HuH-7.5 (cell line): ENCODE measurements at regions not wholly inside any gene's neighbourhood (a gene's known extent, or its start where the extent isn't known, plus 50 kb on each side); places are given as distances from the start of the nearest gene placed in this dataset.
"Not testable (repeated sequence)": the region's sequence is repeated elsewhere in the genome, so short reads cannot be mapped to it uniquely, and the experiment has no call there.

ENCODE experiments used
- DNase-seq: peaks from one replicate; pipeline ENCODE4 v3.0.0; 2011; ENCODE audit warnings: low spot score

DNA sequence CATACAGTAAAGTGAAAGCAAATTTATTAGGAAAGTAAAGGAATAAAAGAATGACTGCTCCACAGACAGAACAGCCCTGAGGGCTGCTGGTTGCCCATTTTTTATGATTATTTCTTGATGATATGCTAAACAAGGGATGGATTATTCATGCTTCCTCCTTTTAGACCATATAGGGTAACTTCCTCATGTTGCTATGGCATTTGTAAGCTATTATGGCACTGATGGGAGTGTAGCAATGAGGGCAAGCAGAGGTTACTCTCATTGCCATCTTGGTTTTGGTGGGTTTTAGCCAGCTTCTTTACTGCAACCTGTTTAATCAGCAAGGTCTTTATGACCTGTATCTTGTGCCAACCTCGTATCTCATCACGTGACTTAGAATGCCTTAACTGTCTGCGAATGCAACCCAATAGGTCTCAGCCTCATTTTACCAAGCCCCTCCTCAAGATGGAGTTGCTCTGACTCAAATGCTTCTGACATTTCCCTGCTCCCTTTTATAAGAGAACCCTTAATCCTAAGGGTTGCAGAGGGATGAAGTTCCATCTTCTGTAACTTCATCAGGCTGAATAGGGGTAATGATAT lies 280.1 kb upstream of the RGS17 start:
- no peak for DNase-seq

DNA sequence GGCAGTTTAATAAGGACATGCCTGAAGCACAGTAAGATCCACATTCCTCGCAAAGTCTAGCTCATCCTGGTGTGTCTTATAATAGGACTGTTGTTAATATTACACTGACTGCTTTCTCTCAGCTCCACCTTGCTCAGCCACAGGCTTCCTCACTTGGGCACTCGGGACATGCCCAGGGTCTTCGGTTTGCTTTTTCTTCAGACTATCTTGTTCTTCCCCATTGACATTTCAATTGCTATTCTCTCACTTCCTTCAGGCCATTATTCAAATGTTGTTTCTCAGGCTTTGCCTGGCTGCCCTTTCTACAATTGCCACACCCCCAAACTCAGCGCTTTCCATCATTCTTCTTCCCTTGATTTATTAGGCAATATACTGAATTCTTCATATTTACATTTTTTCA lies 274.8 kb upstream of the RGS17 start:
- no peak for DNase-seq

DNA sequence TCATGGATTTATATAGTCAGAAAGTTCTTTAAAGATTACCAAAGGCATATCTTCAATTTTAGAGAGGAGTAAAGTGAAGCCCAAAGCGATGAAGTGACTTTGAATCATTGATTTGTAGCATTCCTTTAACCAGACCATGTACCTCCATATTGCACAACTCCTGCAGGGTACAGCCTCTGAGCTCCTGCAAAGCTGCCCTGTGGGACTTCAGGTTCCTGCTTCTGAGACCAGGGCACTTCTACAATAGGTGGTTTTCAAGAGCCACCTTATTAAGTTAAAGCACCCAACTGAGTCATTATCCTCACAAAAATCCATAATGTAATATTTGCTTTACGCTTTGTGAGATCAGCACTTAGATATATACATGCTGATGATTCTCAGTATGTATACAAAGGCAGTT lies 270.7 kb upstream of the RGS17 start:
- DNase-seq: no peak

DNA sequence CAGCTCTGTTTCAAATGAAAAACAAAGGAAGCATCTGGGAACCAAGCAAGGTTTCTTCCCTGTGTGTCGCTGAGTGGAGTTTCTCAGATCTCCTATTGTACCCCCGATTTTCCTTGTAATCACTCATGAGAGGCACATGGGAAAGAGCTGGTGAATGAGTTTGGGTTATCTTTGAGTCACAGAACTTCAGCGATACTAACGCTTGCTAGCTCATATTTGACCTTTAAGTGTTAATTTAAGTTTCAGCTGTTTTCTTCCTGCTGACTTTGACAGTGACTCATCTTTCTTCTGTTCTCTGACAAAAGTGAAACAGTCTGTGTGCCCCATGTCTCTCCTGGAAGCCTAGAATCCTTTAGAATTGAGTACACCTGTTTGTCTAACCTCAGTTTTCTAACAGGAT lies 261.1 kb upstream of the RGS17 start:
- no peak for DNase-seq

DNA sequence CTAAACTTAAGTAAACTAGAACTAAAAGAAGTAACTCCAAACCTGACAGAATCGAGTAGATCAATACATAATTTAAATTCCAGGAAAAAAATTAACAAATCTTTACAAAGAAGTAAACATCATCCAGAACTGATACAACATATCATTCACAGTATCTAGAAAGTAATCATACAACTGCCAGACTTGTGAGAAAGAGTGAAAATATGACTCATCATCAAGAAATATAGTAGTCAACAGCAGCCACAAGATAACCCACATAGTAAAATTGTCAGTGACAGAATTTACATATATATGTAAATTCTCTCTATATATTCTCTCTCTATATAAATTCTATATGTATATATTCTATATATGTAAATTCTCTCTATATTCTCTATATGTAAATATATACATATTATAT lies 242.8 kb upstream of the RGS17 start:
- DNase-seq: no peak

DNA sequence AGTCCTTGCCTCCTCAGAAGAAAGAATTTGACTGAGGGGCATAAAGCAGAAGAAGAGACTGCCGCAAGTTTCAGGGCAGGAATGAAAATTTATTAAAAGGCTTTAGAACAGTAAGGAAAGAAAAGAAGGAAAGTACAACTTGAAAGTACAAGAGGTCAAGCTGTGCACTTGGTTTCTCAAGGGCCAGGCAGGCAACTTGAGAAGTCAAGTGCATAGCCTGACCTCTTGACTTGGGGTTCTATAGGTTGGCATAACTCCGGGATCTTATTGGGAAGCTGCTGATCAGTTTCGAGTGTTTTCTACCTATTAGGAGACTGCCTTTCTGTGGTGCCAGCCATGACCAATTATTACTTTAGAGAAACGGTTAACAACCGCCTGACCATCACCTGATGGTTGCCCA lies 237.0 kb upstream of the RGS17 start:
- no peak for DNase-seq

DNA sequence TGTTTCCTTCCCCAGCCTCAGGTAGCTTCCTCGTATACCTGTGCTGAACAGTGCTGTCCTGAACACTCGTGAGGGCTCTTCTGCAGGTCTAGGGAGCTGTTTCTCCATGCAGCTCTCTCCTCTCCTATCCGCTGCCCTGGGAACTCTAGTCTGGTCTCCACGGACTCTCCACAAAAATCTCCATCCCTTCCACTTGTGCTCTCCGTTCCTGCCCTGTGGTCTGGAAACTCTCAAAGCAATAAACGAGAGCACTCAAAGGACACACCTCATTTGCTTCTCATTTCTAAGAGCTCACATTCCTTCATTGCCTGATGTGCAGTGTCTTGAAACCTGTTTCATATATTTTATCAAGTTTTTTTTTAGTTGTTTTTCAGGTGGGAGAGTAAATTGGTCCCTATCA lies 235.9 kb upstream of the RGS17 start:
- DNase-seq: no peak

DNA sequence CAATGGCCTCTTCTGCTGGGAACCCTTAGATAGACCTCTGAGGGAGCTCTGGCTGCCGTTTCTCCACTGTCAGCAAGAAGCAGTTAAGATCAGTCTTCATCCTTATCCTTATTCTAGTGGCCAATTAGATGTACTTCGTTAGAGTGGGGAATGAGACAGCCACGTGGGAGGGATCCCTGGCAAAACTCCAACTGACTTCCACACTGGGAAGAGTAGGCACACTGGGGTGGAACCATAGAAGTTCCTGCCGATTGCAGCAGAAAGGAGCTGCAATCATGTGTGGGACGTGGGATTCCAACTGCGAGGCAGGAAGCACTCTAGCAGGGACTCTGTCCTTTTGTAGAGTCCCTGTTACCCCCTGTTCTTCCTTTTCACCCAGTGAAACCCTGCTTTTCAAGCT lies 226.3 kb upstream of the RGS17 start:
- no peak for DNase-seq

DNA sequence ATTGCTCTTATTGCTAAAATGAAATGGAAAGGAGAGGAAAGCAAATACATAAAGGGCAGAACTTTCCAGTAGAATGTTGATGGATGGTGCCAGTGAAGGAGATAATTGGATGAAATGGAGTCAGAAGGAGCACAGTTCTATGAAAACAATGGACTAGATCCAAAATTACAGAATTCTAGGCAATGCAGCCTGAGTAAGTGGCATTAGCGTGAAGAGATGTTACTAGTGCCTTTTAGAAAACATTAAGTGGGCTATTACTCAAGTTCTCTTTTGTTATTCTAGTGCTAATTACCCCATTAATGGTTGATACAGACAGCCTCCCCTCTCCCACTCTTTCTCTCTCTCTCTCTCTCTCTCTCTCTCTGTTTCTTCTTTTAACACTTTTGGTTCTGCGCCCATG lies 209.5 kb upstream of the RGS17 start:
- no peak for DNase-seq

DNA sequence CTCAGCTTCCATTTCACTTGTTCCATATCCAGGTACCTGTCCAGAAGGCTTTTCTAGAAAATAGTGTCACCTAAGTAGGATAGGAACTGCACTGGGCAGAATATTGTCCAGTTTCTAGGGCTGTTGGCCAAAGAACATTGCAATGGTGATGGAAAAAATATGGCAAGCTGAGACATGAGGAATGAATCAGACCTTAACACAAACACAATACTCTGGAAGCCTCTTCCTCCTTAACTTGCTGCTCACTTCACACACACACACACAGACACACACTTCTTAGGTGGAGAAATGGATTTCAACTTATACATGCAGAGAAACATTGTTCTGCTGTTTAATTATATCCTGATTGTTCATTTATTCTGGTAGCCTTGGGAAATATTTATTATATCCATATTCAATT lies 203.0 kb upstream of the RGS17 start:
- no peak for DNase-seq

DNA sequence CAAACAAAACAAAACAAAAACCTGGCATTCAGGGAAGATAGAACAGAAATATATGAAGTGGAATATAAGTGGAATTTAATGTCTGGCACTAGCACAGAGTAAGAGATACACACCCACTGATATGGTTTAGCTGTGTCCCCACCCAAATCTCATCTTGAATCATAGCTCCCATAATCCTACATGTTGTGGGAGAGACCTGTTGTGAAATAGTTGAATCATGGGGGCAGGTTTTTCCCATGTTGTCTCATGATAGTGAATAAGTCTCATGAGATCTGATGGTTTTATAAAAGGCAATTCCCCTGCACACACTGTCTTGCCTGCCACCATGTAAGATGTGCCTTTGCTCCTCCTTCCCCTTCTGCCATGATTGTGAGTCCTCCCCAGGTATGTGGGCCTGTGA lies 200.1 kb upstream of the RGS17 start:
- DNase-seq: not testable (repeated sequence)

DNA sequence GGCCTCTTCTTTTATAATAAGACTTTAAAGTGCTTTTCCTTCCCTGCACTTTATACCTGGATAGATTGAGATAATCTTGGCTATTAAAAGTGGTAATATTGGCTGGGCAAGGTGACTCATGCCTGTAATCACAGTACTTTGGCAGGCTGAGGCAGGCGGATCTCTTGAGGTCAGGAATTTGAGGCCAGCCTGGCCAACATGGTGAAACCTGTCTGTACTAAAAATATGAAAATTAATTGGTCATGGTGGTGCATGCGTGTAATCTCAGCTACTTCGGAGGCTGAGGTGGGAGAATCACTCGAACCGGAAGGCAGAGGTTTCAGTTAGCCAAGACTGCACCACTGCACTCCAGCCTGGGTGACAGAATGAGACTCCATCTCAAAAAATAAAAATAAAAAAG lies 197.1 kb upstream of the RGS17 start:
- no peak for DNase-seq

DNA sequence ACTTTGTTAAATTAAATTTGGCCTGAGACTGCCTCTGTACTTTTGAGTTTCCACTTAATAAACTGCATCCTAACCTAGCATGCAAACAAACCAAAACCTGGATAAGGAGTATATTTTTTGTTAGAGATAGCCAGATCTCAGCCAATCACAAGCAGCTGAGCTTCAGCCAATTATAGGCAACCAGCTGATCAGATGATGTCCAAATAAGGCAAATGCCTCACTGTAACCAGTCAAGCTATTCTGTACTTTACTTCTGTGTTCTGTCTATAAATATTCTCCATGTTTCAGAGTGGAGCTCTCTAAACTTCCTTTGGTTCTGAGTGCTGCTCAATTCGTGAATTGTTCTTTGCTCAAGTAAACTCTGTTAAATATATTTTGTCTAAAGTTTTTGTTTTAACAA lies 194.6 kb upstream of the RGS17 start:
- no peak for DNase-seq

DNA sequence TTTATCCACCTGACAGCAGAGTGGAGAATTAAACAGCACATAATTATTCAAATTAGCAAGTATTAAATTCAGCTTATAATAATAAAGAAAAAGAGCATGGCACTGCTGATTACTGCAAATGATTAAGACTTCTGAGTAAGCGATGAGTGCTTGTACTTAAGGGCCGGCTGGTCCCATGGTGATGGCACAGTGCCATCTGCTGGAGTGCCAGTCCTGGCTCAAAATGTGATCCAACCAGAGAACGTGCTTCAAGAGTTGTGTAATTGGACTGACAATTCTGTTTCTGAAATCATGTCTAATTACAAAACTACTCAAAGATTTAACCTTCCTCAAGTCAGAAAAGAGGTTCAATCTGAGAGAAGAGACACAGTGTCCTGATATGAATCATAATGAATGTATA lies 181.6 kb upstream of the RGS17 start:
- no peak for DNase-seq

DNA sequence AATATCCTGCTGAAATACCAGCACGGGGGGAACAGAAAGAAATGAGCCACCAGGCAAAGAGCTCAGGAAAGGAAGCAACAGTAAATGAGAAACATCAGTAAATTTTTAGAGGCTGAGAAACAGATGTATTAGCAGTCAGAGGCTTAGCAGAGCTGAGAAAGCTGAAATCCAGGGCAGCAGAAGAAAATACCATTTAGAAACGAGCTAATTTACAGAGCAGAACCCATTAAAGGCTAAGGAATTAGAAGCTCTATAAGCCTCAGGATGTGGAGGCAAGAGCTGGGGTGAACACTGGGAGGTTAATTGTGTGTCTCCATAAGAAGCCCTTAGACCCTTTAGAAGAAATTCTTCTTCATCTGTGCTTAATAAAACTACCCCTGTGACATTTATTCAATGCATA lies 178.6 kb upstream of the RGS17 start:
- no peak for DNase-seq

DNA sequence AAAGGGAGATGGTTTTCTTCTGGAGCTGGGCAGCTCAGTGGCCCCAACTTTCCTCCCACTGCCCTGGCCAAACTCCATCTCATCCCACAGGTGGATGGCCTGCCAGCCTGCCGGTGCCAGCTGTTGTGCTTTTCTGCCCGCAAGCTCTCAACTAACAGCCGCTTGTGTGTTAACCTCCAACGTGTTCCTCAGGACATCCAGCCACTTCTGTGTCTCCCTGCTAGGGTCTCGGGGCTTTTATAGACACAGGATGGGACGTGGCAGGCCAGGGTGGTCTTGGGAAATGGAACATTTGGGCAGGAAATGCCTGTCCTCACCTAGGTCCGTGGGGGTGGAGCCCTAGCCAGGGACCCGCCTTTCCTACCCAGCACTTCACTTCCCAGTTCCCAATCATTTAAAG lies 171.1 kb upstream of the RGS17 start:
- no peak for DNase-seq

DNA sequence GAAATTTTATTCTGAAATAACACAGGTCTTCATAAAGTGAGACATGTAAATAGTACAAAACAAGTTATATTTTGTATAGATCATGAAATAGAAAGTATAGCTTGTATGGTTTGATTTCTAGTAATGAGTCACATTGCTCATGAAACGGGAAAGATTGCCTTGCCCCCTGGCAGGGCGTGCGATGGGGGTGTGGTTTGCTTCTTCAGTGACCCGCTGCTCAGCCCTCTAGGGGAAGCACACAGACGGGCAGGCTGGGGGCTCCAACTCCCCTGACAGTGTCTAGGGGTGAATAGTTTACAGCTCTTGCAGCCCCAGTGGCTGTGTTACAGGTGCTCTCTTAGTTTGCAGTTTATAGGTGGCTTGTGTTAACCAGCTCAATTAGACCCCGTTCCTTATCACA lies 170.5 kb upstream of the RGS17 start:
- DNase-seq: no peak

DNA sequence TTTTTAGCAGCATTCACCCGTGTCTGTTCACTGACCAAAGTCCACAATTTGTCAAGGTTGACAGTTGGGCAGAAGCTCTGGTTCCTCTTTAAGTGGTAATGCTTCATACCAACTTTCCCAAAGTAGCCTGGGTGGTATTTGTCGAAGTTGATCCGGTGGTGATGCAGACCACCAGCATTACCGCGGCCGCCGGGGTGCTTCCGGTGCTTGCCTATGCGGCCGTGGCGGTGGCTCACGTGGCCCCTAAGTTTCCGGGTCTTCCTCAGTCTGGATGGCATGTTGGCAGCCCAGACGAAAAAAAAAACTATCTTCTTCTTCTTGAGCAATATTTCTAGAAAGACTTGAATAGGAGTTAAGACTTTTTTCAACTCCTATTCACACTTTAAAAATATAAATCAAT lies 151.4 kb upstream of the RGS17 start:
- DNase-seq: not testable (repeated sequence)

DNA sequence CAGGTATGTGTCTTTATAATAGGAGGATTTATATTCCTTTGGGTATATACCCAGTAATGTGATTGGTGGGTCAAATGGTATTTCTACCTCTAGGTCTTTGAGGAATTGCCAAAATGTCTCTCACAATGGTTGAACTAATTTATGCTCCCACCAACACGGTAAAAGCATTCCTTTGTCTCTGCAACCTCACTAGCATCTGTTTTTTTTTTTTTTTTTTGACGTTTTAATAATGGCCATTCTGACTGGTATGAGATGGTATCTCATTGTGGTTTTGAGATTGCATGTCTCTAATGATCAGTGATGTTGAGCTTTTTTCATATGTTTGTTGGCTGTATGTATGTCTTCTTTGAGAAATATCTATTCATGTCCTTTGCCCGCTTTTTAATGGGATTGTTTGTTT lies 144.9 kb upstream of the RGS17 start:
- DNase-seq: no peak

DNA sequence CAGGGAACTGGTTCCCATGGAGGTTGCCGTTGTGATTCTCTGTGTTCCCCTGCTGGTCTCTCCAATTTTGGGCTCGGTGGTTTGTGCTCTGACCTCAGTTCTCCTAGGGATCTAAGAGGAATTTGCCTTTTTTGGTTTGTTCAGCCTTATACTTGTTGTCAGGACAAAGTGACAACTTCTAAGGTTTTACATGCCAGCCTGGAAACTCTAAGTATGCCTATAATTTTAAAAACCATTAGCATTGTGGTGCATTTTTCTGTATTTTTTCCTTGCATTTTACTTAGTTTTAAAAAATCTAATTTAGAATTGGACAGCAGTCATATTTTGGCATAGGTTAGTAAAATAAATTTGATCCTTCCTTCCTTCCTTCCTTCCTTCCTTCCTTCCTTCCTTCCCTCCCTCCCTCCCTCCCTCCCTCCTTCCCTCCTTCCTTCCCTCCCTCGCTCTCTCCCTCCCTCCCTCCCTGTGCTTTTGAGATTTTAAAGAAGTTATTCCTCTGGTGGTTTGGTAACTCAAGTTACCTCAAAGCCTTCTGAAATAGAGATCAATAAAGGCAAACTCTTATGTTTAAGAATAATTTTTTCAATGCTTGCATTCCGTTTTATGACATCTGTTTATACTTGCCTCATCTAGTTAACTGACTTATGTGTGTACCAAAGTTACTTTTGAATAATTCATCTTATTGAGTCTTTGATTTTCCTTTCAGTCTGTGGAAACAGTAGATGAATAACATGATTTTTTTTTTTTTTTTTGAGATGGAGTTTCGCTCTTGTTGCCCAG lies 141.3 kb upstream of the RGS17 start:
- no peak for DNase-seq

DNA sequence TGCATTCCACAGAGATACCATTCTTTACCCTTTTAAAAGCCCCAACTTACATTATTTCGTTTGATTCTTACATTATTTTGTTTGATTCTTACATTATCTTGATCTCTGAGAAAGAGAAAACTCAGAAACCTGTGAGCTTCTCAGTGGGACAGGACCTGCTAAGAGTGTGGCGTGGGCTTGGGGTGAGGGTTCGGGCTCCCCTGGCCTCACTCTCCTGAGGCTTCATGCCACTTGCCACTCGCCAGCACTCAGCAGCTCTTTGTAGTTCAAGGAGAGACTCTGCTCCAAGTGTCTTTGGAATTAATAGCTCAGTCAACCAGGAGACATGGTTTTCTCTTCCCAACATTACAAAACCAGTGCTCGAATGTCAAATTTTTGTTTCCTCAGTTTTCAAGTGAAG lies 132.4 kb upstream of the RGS17 start:
- no peak for DNase-seq

DNA sequence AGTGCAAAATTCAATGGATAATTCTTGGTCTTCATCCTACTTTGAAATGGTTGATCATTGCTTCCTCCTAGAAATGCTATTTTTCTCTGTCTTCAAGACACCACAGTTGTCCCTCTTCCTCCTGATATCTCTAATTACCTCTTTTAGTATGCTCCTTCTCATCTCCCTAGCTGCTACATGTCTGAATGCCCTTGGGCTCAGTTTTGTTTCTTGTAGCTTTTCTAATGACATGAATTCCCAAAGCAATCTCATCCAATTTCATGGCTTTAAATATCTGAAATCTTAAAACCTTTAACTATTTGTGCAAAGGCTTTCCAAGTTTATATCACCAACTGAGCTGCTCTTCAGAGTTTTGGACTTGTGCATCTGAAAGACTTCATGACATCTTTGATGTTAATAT lies 120.2 kb upstream of the RGS17 start:
- DNase-seq: no peak

DNA sequence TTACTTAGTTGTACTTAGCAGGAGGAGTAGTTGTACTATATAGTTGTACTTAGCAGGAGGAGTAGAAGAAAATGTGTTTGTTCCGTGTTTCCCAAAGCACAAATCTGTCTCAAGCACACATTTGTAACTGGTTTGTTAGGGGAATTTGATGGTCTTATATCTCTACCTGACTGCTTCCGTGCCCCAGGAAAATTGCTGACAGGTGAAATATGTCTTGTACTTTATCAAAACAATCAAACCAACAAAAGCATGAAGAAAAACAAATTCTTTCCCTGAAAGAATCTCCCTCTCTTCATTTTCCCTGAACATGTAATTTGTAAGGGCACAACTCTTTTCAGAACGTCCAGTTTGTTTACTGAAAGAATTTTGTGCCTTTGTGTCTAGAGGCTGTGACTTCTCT lies 106.6 kb upstream of the RGS17 start:
- DNase-seq: no peak

DNA sequence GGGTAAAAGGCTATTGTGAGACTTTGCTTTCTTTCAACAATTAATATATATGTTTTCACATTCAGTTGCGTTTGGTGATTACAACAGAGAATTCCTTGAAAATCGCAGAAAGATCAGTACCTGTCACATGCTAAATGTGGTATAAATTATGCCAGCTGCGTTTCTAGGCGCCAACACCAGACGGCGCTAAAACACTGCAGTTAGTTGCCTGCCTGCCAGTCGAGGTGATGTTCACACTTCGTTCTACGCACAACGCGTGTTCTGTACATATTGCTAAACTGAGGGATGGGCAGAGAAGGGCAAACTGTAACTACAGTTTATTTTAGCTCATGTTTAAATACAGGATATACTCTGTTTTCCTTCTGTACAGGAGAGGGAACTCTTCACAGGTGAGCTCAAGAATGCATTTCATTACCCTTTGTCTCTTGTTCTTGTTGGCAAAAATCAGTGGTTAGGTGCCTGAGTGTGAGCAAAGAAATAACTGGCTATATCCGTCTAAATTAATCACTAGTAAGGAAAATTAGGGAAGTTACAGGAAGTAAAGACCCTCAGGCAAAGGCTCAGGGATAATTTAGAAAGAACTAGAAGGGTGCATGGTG lies 100.1 kb upstream of the RGS17 start:
- DNase-seq: peak; percentile 20
